ENCODE measurements at regions not wholly inside any gene's neighbourhood (a gene's known extent, or its start where the extent isn't known, plus 50 kb on each side); places are given as distances from the start of the nearest gene placed in this dataset.

GRCh38 chr1:60402816-60403215, 329.2 kb upstream of the C1orf87 start:
- TF ChIP-seq CTCF (IDR thresholded peaks at IDR 0.05): no peak
- TF ChIP-seq EP300 (IDR thresholded peaks at IDR 0.05): no peak
- no peak for TF ChIP-seq POLR2AphosphoS5 (IDR thresholded peaks at IDR 0.05)
- TF ChIP-seq POLR2A (IDR thresholded peaks at IDR 0.05): no peak
